Liver (tissue), 3 donors: ENCODE measurements at regions not wholly inside any gene's neighbourhood (a gene's known extent, or its start where the extent isn't known, plus 50 kb on each side); places are given as distances from the start of the nearest gene placed in this dataset.

ENCODE experiments used
- ATF3 ChIP-seq: IDR thresholded peaks from 2 replicates; pipeline ENCODE4 v1.6.1; 2016; ENCODE audit warnings: antibody characterized with exemption
- CTCF ChIP-seq: fragments of 150-350 bp; IDR thresholded peaks from 2 replicates; pipeline ENCODE4 v1.5.1; 2017; ENCODE audit warnings: improper control_type of control experiment, low read depth, low read length; ENCODE audit not compliant: missing input control
- MAX ChIP-seq: IDR thresholded peaks from 2 replicates; pipeline ENCODE4 v1.6.1; 2016; ENCODE audit warnings: antibody characterized with exemption
- RAD21 ChIP-seq, 2 donors: IDR thresholded peaks; 2 replicates each; pipeline ENCODE4 v1.6.1; 2016; ENCODE audit warnings: antibody characterized with exemption in 2 of 2, mild to moderate bottlenecking in 2 of 2
- REST ChIP-seq: IDR thresholded peaks from 2 replicates; pipeline ENCODE4 v1.6.1; 2016; ENCODE audit warnings: antibody characterized with exemption, mild to moderate bottlenecking
- TAF1 ChIP-seq: conservative IDR thresholded peaks from 2 replicates; pipeline ENCODE4 v1.6.1; 2016; ENCODE audit warnings: antibody characterized with exemption, mild to moderate bottlenecking
- ZBTB33 ChIP-seq: IDR thresholded peaks from 2 replicates; pipeline ENCODE4 v1.6.1; 2016; ENCODE audit warnings: antibody characterized with exemption
- donor health status: healthy.
- donor health status: healthy.

GRCh38 chr10:123320091-123320490 lies 165.9 kb downstream of the BUB3 start:
- TF ChIP-seq TAF1 (no peak), CTCF (no peak), RAD21 (IDR thresholded peaks at IDR 0.05) (no peak), MAX (no peak), REST (no peak), ZBTB33 (no peak), ATF3 (no peak)
